ENCODE measurements at regions not wholly inside any gene's neighbourhood (a gene's known extent, or its start where the extent isn't known, plus 50 kb on each side); places are given as distances from the start of the nearest gene placed in this dataset.

DNA sequence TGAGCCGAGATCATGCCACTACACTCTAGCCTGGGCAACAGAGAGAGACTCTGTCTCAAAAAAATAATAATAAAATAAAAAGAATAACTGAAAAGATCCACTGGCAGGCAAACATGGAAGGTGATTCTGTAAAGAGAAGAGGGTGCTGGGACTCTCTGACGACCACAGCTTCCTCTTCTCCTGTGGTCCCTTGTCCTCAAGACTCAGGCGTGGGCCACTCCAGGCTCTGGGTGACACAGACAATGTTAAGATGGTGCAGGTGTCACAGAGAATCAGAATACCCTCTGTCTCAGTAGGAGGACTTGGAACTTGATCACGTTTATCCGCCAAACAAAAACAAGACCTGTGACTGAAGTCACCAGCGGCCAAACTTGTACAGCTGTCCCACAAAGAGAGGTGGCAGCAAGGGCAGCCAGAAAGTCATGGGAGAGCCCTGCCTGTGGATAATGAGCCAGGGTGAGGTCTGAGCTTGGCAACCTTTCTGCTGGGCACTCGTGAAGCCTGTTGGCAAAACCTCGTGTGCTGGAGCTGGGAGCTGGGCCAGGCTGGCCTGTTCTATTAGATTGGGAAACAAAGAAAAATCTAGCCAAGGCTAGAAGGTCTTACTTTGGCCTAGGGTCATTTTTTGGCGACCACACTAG is 76.4 kb upstream of the ITGA6 start:
- ATAC-seq, result no peak
- no peak for TF ChIP-seq BACH2 (CRISPR knock-in tag; IDR thresholded peaks at IDR 0.05; ENCODE audit: borderline replicate concordance)
- TF ChIP-seq RARB (CRISPR knock-in tag; IDR thresholded peaks at IDR 0.05), result no peak
- no peak for TF ChIP-seq TOX (CRISPR knock-in tag; IDR thresholded peaks at IDR 0.05; ENCODE audit: borderline replicate concordance)
- no peak for TF ChIP-seq ZFP3 (CRISPR knock-in tag; IDR thresholded peaks at IDR 0.05)
- no peak for TF ChIP-seq PPARA (CRISPR knock-in tag; IDR thresholded peaks at IDR 0.05; ENCODE audit: borderline replicate concordance)
- no peak for TF ChIP-seq ZNF565 (CRISPR knock-in tag; conservative IDR thresholded peaks at IDR 0.05; ENCODE audit: low read depth)
- TF ChIP-seq, protein P1, sequence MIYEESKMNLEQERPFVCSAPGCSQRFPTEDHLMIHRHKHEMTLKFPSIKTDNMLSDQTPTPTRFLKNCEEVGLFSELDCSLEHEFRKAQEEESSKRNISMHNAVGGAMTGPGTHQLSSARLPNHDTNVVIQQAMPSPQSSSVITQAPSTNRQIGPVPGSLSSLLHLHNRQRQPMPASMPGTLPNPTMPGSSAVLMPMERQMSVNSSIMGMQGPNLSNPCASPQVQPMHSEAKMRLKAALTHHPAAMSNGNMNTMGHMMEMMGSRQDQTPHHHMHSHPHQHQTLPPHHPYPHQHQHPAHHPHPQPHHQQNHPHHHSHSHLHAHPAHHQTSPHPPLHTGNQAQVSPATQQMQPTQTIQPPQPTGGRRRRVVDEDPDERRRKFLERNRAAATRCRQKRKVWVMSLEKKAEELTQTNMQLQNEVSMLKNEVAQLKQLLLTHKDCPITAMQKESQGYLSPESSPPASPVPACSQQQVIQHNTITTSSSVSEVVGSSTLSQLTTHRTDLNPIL (CRISPR knock-in tag; IDR thresholded peaks at IDR 0.05; ENCODE audit: low read depth), result no peak
- TF ChIP-seq, protein P2, sequence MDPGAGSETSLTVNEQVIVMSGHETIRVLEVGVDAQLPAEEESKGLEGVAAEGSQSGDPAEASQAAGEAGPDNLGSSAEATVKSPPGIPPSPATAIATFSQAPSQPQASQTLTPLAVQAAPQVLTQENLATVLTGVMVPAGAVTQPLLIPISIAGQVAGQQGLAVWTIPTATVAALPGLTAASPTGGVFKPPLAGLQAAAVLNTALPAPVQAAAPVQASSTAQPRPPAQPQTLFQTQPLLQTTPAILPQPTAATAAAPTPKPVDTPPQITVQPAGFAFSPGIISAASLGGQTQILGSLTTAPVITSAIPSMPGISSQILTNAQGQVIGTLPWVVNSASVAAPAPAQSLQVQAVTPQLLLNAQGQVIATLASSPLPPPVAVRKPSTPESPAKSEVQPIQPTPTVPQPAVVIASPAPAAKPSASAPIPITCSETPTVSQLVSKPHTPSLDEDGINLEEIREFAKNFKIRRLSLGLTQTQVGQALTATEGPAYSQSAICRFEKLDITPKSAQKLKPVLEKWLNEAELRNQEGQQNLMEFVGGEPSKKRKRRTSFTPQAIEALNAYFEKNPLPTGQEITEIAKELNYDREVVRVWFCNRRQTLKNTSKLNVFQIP (CRISPR knock-in tag; IDR thresholded peaks at IDR 0.05; ENCODE audit: borderline replicate concordance, low read depth), result no peak
- TF ChIP-seq, protein P3, sequence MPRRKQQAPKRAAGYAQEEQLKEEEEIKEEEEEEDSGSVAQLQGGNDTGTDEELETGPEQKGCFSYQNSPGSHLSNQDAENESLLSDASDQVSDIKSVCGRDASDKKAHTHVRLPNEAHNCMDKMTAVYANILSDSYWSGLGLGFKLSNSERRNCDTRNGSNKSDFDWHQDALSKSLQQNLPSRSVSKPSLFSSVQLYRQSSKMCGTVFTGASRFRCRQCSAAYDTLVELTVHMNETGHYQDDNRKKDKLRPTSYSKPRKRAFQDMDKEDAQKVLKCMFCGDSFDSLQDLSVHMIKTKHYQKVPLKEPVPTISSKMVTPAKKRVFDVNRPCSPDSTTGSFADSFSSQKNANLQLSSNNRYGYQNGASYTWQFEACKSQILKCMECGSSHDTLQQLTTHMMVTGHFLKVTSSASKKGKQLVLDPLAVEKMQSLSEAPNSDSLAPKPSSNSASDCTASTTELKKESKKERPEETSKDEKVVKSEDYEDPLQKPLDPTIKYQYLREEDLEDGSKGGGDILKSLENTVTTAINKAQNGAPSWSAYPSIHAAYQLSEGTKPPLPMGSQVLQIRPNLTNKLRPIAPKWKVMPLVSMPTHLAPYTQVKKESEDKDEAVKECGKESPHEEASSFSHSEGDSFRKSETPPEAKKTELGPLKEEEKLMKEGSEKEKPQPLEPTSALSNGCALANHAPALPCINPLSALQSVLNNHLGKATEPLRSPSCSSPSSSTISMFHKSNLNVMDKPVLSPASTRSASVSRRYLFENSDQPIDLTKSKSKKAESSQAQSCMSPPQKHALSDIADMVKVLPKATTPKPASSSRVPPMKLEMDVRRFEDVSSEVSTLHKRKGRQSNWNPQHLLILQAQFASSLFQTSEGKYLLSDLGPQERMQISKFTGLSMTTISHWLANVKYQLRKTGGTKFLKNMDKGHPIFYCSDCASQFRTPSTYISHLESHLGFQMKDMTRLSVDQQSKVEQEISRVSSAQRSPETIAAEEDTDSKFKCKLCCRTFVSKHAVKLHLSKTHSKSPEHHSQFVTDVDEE (CRISPR knock-in tag; IDR thresholded peaks at IDR 0.05), result no peak
- TF ChIP-seq, protein P4, sequence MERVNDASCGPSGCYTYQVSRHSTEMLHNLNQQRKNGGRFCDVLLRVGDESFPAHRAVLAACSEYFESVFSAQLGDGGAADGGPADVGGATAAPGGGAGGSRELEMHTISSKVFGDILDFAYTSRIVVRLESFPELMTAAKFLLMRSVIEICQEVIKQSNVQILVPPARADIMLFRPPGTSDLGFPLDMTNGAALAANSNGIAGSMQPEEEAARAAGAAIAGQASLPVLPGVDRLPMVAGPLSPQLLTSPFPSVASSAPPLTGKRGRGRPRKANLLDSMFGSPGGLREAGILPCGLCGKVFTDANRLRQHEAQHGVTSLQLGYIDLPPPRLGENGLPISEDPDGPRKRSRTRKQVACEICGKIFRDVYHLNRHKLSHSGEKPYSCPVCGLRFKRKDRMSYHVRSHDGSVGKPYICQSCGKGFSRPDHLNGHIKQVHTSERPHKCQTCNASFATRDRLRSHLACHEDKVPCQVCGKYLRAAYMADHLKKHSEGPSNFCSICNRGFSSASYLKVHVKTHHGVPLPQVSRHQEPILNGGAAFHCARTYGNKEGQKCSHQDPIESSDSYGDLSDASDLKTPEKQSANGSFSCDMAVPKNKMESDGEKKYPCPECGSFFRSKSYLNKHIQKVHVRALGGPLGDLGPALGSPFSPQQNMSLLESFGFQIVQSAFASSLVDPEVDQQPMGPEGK (CRISPR knock-in tag; IDR thresholded peaks at IDR 0.05; ENCODE audit: borderline replicate concordance), result no peak
- no peak for TF ChIP-seq CSDC2 (CRISPR knock-in tag; IDR thresholded peaks at IDR 0.05)
- no peak for TF ChIP-seq SNAI2 (CRISPR knock-in tag; IDR thresholded peaks at IDR 0.05)
- TF ChIP-seq ZC3H10 (CRISPR knock-in tag; IDR thresholded peaks at IDR 0.05), result no peak

DNA sequence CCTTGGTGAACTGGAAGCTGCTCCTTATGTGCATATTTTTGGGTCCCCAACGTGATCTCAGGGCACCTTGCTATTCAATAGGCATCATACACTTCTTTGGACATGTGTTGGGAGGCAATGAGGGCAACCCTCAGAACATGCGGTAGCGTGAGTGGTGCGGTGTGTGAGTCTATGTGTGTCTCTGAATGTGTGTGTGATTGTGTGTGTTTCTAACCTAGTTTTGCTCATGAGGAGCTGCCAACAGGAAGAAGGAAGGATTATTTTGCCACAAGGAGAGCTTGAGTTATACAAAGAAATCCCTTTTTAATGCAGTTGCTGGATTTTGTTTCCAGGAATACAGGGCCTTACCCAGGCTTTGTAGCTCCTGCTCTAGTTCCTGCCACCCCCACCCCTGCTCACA is 75.8 kb upstream of the ITGA6 start:
- no peak for ATAC-seq
- TF ChIP-seq ESRRG (CRISPR knock-in tag; IDR thresholded peaks at IDR 0.05) (no peak), TCF4 (CRISPR knock-in tag; IDR thresholded peaks at IDR 0.05; ENCODE audit: borderline replicate concordance) (no peak), ARNTL (CRISPR knock-in tag; IDR thresholded peaks at IDR 0.05; ENCODE audit: borderline replicate concordance, low read depth) (no peak), ISL1 (CRISPR knock-in tag; IDR thresholded peaks at IDR 0.05) (no peak), ZNF8 (CRISPR knock-in tag; IDR thresholded peaks at IDR 0.05) (no peak), BACH2 (CRISPR knock-in tag; IDR thresholded peaks at IDR 0.05; ENCODE audit: borderline replicate concordance) (no peak), ZFP3 (CRISPR knock-in tag; IDR thresholded peaks at IDR 0.05) (no peak), ZNF565 (CRISPR knock-in tag; conservative IDR thresholded peaks at IDR 0.05; ENCODE audit: low read depth) (no peak), PPARA (CRISPR knock-in tag; IDR thresholded peaks at IDR 0.05; ENCODE audit: borderline replicate concordance) (no peak), CSDC2 (CRISPR knock-in tag; IDR thresholded peaks at IDR 0.05) (no peak), ZFP30 (CRISPR knock-in tag; IDR thresholded peaks at IDR 0.05) (no peak), ZNF70 (CRISPR knock-in tag; IDR thresholded peaks at IDR 0.05) (no peak), GLIS3 (CRISPR knock-in tag; IDR thresholded peaks at IDR 0.05) (no peak)
- TF ChIP-seq, protein P4 (CRISPR knock-in tag; IDR thresholded peaks at IDR 0.05; ENCODE audit: borderline replicate concordance), result no peak
- TF ChIP-seq, protein P1 (CRISPR knock-in tag; IDR thresholded peaks at IDR 0.05; ENCODE audit: low read depth), result no peak
- TF ChIP-seq, protein P5, sequence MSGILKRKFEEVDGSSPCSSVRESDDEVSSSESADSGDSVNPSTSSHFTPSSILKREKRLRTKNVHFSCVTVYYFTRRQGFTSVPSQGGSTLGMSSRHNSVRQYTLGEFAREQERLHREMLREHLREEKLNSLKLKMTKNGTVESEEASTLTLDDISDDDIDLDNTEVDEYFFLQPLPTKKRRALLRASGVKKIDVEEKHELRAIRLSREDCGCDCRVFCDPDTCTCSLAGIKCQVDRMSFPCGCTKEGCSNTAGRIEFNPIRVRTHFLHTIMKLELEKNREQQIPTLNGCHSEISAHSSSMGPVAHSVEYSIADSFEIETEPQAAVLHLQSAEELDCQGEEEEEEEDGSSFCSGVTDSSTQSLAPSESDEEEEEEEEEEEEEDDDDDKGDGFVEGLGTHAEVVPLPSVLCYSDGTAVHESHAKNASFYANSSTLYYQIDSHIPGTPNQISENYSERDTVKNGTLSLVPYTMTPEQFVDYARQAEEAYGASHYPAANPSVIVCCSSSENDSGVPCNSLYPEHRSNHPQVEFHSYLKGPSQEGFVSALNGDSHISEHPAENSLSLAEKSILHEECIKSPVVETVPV (CRISPR knock-in tag; IDR thresholded peaks at IDR 0.05), result no peak
- TF ChIP-seq, protein P3 (CRISPR knock-in tag; IDR thresholded peaks at IDR 0.05), result no peak

All from SK-N-SH treated with all-trans-retinoic acid at 6 μM for 48 hours (cell line).